Calu3 (cell line): ENCODE measurements at regions not wholly inside any gene's neighbourhood (a gene's known extent, or its start where the extent isn't known, plus 50 kb on each side); places are given as distances from the start of the nearest gene placed in this dataset.

Experiments used
- BruUV-seq: library from RNA; stranded (reverse); fragments of 400-500 nt; replicated peaks from 2 replicates; lab custom pipeline; 2021; lab: Mats Ljungman, UMichigan
- CTCF ChIA-PET: fragments of 300-600 bp; sonication (Branson Sonifier 250); formaldehyde crosslinking; loops from one replicate; lab custom pipeline; 2022; ENCODE audit warnings: antibody characterized with exemption; lab: Charles Lee
- DNase-seq: peaks from one replicate; pipeline ENCODE4 v3.0.0; 2022
- H3K27ac Mint-ChIP-seq: one replicate; pipeline ENCODE4 v1.8.0; 2022; ENCODE audit warnings: mixed read lengths; ENCODE audit not compliant: unreplicated experiment
- H3K27me3 Mint-ChIP-seq: one replicate; pipeline ENCODE4 v1.8.0; 2022; ENCODE audit warnings: mixed read lengths; ENCODE audit not compliant: unreplicated experiment
- H3K36me3 Mint-ChIP-seq: one replicate; pipeline ENCODE4 v1.8.0; 2022; ENCODE audit warnings: mild to moderate bottlenecking, moderate library complexity, mixed read lengths; ENCODE audit not compliant: insufficient read depth, unreplicated experiment
- H3K4me1 Mint-ChIP-seq: one replicate; pipeline ENCODE4 v1.8.0; 2022; ENCODE audit warnings: mild to moderate bottlenecking, low read depth, mixed read lengths; ENCODE audit not compliant: unreplicated experiment
- H3K4me3 Mint-ChIP-seq: one replicate; pipeline ENCODE4 v1.8.0; 2022; ENCODE audit warnings: mild to moderate bottlenecking, low read depth, moderate library complexity, mixed read lengths; ENCODE audit not compliant: unreplicated experiment
- H3K9me3 Mint-ChIP-seq: one replicate; pipeline ENCODE4 v1.8.0; 2022; ENCODE audit warnings: low read depth, mixed read lengths; ENCODE audit not compliant: unreplicated experiment
- intact Hi-C: fragments of 100-400 bp; cut with micrococcal nuclease; formaldehyde crosslinking; loops from one replicate; pipeline ENCODE4 v1.10.0; 2022; ENCODE audit not compliant: unreplicated experiment
- TF ChIP-seq, protein P1 (sequence below): fragments of 200-600 bp; IDR thresholded peaks from one replicate; pipeline ENCODE4 v1.8.0; 2022; ENCODE audit warnings: antibody characterized with exemption; ENCODE audit not compliant: unreplicated experiment

DNA sequence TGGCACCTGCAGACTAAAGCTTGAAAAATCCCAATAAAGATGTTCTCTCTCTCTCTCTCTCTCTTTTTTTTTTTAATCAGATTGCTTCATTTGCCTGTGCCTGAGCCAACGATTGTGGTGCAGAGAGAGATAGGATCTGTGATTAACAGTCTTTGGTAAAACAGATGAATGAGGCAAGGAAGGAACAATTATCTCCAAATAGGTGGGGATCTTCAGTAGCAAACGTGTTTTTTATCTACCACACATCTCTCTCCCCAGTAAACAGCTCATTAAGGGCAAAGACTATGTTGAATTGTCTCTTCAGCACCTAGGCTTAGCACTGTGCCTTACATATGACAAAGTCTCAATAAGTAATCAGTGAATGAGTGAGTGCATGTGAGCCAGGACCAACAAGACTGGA lies 96.3 kb downstream of the SMIM20 start:
- no TSS peak for BruUV-seq
- Mint-ChIP-seq H3K36me3 (no peaks in the 10 kb centered on the region), H3K4me1 (no peaks in the 10 kb centered on the region), H3K27me3 (peaks cover 46% of the 10 kb centered on the region), H3K4me3 (no peak overlapping the region), H3K27ac (no peak overlapping the region), H3K9me3 (peaks cover 3% of the 10 kb centered on the region)
- CTCF ChIA-PET, result no interaction called here
- no peak for DNase-seq
- intact Hi-C loops, result no loop called here
- TF ChIP-seq, protein P1, sequence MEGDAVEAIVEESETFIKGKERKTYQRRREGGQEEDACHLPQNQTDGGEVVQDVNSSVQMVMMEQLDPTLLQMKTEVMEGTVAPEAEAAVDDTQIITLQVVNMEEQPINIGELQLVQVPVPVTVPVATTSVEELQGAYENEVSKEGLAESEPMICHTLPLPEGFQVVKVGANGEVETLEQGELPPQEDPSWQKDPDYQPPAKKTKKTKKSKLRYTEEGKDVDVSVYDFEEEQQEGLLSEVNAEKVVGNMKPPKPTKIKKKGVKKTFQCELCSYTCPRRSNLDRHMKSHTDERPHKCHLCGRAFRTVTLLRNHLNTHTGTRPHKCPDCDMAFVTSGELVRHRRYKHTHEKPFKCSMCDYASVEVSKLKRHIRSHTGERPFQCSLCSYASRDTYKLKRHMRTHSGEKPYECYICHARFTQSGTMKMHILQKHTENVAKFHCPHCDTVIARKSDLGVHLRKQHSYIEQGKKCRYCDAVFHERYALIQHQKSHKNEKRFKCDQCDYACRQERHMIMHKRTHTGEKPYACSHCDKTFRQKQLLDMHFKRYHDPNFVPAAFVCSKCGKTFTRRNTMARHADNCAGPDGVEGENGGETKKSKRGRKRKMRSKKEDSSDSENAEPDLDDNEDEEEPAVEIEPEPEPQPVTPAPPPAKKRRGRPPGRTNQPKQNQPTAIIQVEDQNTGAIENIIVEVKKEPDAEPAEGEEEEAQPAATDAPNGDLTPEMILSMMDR, result no peak

DNA sequence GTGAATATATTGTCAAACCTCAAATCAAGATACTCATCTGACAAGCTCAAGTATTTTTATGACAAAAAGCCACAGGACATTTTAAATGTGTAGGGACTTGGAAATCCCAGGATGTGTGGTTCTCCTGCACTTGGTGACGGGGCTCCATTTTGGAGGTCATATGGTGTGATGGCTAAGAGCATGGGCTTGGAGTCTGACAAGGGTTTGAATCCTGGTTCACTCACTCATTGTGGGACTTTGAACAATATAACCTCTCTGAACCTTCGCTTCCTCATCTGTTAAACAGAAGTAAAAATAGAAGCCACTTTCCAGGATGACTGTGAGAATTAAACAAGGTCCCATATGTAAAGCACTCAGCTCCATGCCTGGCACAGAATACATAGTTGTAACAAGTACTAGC lies 99.6 kb downstream of the SMIM20 start:
- Mint-ChIP-seq H3K36me3 (no peaks in the 10 kb centered on the region), H3K27ac (no peak overlapping the region), H3K4me3 (no peak overlapping the region), H3K4me1 (no peaks in the 10 kb centered on the region), H3K27me3 (peaks cover 32% of the 10 kb centered on the region), H3K9me3 (peaks cover 3% of the 10 kb centered on the region)
- BruUV-seq, result no TSS peak
- CTCF ChIA-PET, result no interaction called here
- intact Hi-C loops, result no loop called here
- DNase-seq, result no peak
- TF ChIP-seq, protein P1, result no peak

DNA sequence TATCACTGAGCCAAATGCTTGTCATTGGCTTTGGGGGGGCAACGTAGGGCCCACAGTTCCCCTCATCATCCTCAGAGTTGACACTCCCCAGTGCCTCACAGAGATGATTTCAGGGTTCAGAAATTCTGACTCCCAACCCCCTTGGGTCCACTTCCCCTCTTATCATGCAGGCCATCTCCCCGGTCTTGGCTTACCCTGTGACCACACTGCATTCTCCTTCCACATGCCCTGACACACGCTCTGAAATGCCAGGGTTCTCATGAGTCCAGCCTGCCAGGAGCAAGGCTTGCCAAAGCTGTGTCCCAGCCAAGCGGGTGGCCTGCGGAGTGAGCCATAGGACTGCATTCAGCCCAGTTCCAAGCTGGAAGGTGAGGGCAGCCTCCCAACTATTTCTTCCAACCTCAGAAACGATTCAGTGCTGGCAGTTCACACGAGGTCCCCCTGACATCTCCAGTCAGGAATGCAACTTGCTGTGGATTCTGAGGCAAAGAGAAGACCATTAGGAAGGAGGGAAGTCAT lies 101.2 kb downstream of the SMIM20 start:
- Mint-ChIP-seq H3K4me3 (no peak overlapping the region), H3K27ac (no peak overlapping the region), H3K27me3 (peaks cover 32% of the 10 kb centered on the region), H3K4me1 (peaks cover 7% of the 10 kb centered on the region), H3K36me3 (no peaks in the 10 kb centered on the region), H3K9me3 (peaks cover 3% of the 10 kb centered on the region)
- intact Hi-C loops, result no loop called here
- BruUV-seq, result no TSS peak
- DNase-seq, result no peak
- CTCF ChIA-PET, result no interaction called here
- TF ChIP-seq, protein P1, result no peak

DNA sequence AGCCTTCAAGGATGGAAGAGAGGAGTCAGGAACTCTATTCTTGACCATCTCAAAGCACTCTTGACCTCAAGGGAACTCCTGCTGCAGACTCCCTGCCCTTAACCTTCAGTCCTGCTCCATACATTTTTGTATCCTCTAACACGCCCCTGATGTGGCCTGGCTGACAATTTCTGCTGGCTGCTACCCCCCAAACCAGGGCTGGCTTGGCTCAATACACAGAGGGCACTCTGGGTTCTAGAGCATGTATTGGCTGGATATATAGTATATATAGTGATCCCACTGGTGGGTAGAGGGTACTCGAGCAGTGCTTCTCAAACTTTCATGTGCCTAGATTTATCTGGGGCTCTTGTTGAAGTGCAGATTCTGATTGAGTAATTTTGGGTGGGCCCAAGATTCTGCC lies 101.9 kb downstream of the SMIM20 start:
- Mint-ChIP-seq H3K36me3 (no peaks in the 10 kb centered on the region), H3K27ac (no peak overlapping the region), H3K4me3 (no peak overlapping the region), H3K9me3 (peaks cover 3% of the 10 kb centered on the region), H3K4me1 (peaks cover 9% of the 10 kb centered on the region), H3K27me3 (peaks cover 31% of the 10 kb centered on the region)
- no TSS peak for BruUV-seq
- DNase-seq, result no peak
- CTCF ChIA-PET, result no interaction called here
- intact Hi-C loops, result no loop called here
- TF ChIP-seq, protein P1, result no peak
